ENCODE measurements at regions not wholly inside any gene's neighbourhood (a gene's known extent, or its start where the extent isn't known, plus 50 kb on each side); places are given as distances from the start of the nearest gene placed in this dataset.

- TF ChIP-seq CTCF (IDR thresholded peaks at IDR 0.05) (no peak), EZH2 (IDR thresholded peaks at IDR 0.05; ENCODE audit: borderline replicate concordance, insufficient read depth, low read depth, low read length, poor library complexity, severe bottlenecking) (no peak)
Measured at GRCh38 chr22:48102581-48102980, 1340.1 kb downstream of the TBC1D22A start.
